DOHH2 (cell line): ENCODE measurements at regions not wholly inside any gene's neighbourhood (a gene's known extent, or its start where the extent isn't known, plus 50 kb on each side); places are given as distances from the start of the nearest gene placed in this dataset.

ENCODE experiments used
- H3F3A ChIP-seq: fragments of 200-600 bp; sonication (generic), shearing (Covaris generic); 2 replicates; pipeline ENCODE4 v1.6.0; 2016; ENCODE audit warnings: antibody characterized with exemption, mild to moderate bottlenecking; ENCODE audit not compliant: control insufficient read depth, insufficient read depth
- H3K27ac ChIP-seq: fragments of 200-600 bp; sonication (generic); 2 replicates; pipeline ENCODE4 v1.5.1; 2014; ENCODE audit warnings: low read depth, mild to moderate bottlenecking, low read length, moderate library complexity
- H3K27me3 ChIP-seq: fragments of 200-600 bp; sonication (generic); 2 replicates; pipeline ENCODE4 v1.6.1; 2014; ENCODE audit warnings: mild to moderate bottlenecking, low read length, mixed read lengths; ENCODE audit not compliant: control insufficient read depth
- H3K36me3 ChIP-seq: fragments of 200-600 bp; sonication (generic); 2 replicates; pipeline ENCODE4 v1.6.1; 2014; ENCODE audit warnings: mild to moderate bottlenecking, low read length, moderate library complexity, mixed read lengths; ENCODE audit not compliant: control insufficient read depth
- H3K4me1 ChIP-seq: fragments of 200-600 bp; sonication (generic); 2 replicates; pipeline ENCODE4 v1.6.1; 2014; ENCODE audit warnings: mild to moderate bottlenecking, low read length, mixed read lengths; ENCODE audit not compliant: control insufficient read depth
- H3K4me2 ChIP-seq: fragments of 200-600 bp; sonication (generic); 2 replicates; pipeline ENCODE4 v1.6.0; 2014; ENCODE audit warnings: mild to moderate bottlenecking, low read length, moderate library complexity
- H3K4me3 ChIP-seq: fragments of 200-600 bp; sonication (generic); 2 replicates; pipeline ENCODE4 v1.5.1; 2014; ENCODE audit warnings: mild to moderate bottlenecking, low read length, mixed read lengths
- H3K79me2 ChIP-seq: fragments of 200-600 bp; sonication (generic); 2 replicates; pipeline ENCODE4 v1.6.1; 2014; ENCODE audit warnings: mild to moderate bottlenecking, low read length, mixed read lengths; ENCODE audit not compliant: control insufficient read depth
- H3K9me2 ChIP-seq: fragments of 200-600 bp; sonication (generic); replicated peaks from 2 replicates; pipeline ENCODE4 v1.6.1; 2014; ENCODE audit warnings: mild to moderate bottlenecking, low read length, mixed read lengths; ENCODE audit not compliant: control insufficient read depth
- H3K9me3 ChIP-seq: fragments of 200-600 bp; sonication (generic); 2 replicates; pipeline ENCODE4 v1.6.1; 2014; ENCODE audit warnings: antibody characterized with exemption, low read length, mixed read lengths; ENCODE audit not compliant: control insufficient read depth, insufficient read depth
- H4K20me1 ChIP-seq: fragments of 200-600 bp; sonication (generic); 2 replicates; pipeline ENCODE4 v1.6.0; 2014; ENCODE audit warnings: low read depth, mild to moderate bottlenecking, antibody characterized with exemption, low read length, moderate library complexity; ENCODE audit not compliant: control insufficient read depth, insufficient read depth
- EZH2phosphoT487 ChIP-seq: fragments of 200-600 bp; sonication (generic); IDR thresholded peaks from 2 replicates; pipeline ENCODE4 v1.6.1; 2017; ENCODE audit warnings: borderline replicate concordance, mild to moderate bottlenecking, antibody characterized with exemption, low read length, moderate library complexity, mixed read lengths
- TF ChIP-seq, protein P1 (sequence below): fragments of 200-600 bp; sonication (generic); IDR thresholded peaks from one replicate; pipeline ENCODE4 v1.5.1; 2014; ENCODE audit warnings: antibody characterized with exemption, mild to moderate bottlenecking, low read depth, low read length; ENCODE audit not compliant: poor library complexity, severe bottlenecking

DNA sequence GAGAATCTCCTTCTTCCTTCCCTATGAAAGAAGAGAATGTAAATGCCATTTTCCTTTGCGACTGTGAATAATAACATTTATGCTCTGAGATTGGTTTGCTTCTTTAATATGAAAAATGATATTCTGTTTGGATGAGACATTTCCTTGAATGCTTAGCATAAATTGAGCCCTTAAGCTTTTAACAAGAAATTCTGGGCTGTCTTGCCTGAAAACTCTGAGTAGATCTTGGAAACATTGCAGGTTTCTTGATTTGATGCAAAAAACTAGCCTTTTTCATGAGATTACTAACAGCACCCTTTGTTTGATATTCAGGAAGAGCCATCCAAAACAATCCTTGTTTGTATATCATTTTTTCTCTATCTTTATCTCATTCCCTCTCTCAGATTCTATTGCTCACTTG, 272.5 kb downstream of the TMEM38B start:
- no peaks in the 10 kb centered on the region for H3K36me3 ChIP-seq
- H3K4me2 ChIP-seq, result peak overlapping the region; percentile 62
- H3K9me3 ChIP-seq, result no peaks in the 10 kb centered on the region
- no peaks in the 10 kb centered on the region for H3K27me3 ChIP-seq
- H3F3A ChIP-seq, result peaks cover 4% of the 10 kb centered on the region; the same call in 1 of the 2 replicates
- no peaks in the 10 kb centered on the region for H3K79me2 ChIP-seq
- peak overlapping the region; percentile 85 for H3K27ac ChIP-seq
- H3K9me2 ChIP-seq, result no peaks in the 10 kb centered on the region
- peak overlapping the region; percentile 39 for H3K4me3 ChIP-seq
- H3K4me1 ChIP-seq, result peaks cover 72% of the 10 kb centered on the region
- TF ChIP-seq EZH2phosphoT487, result no peak
- TF ChIP-seq, protein P1, sequence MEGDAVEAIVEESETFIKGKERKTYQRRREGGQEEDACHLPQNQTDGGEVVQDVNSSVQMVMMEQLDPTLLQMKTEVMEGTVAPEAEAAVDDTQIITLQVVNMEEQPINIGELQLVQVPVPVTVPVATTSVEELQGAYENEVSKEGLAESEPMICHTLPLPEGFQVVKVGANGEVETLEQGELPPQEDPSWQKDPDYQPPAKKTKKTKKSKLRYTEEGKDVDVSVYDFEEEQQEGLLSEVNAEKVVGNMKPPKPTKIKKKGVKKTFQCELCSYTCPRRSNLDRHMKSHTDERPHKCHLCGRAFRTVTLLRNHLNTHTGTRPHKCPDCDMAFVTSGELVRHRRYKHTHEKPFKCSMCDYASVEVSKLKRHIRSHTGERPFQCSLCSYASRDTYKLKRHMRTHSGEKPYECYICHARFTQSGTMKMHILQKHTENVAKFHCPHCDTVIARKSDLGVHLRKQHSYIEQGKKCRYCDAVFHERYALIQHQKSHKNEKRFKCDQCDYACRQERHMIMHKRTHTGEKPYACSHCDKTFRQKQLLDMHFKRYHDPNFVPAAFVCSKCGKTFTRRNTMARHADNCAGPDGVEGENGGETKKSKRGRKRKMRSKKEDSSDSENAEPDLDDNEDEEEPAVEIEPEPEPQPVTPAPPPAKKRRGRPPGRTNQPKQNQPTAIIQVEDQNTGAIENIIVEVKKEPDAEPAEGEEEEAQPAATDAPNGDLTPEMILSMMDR, result no peak
- H4K20me1 ChIP-seq, result no peaks in the 10 kb centered on the region

DNA sequence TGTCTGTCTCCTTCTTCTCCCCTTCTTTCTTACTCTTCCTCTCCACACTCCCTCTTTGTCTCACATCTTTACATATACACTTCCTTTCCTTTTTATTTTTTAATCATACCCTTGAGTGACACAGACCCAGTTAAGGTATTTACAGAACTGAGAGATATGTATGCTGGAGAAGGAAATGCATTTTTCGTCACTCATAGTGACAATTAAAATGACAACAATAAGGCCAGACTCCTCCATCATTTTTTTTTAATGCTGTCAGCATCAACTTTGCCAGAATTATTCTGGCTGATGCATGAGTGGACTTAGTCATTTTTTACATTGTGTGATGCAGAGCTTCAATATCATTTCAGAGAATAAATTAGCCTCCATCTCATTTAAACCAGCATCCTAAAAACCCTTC, 272.9 kb downstream of the TMEM38B start:
- peak overlapping the region; percentile 39 for H3K4me3 ChIP-seq
- peaks cover 77% of the 10 kb centered on the region for H3K4me1 ChIP-seq
- no peaks in the 10 kb centered on the region for H3K27me3 ChIP-seq
- no peaks in the 10 kb centered on the region for H3K9me3 ChIP-seq
- no peaks in the 10 kb centered on the region for H3K79me2 ChIP-seq
- H3K9me2 ChIP-seq, result no peaks in the 10 kb centered on the region
- TF ChIP-seq, protein P1, result no peak
- no peak for TF ChIP-seq EZH2phosphoT487
- no peaks in the 10 kb centered on the region for H4K20me1 ChIP-seq
- H3K4me2 ChIP-seq, result peak overlapping the region; percentile 62
- H3K27ac ChIP-seq, result peak overlapping the region; percentile 85
- H3K36me3 ChIP-seq, result no peaks in the 10 kb centered on the region
- peaks cover 4% of the 10 kb centered on the region; the same call in 1 of the 2 replicates for H3F3A ChIP-seq

DNA sequence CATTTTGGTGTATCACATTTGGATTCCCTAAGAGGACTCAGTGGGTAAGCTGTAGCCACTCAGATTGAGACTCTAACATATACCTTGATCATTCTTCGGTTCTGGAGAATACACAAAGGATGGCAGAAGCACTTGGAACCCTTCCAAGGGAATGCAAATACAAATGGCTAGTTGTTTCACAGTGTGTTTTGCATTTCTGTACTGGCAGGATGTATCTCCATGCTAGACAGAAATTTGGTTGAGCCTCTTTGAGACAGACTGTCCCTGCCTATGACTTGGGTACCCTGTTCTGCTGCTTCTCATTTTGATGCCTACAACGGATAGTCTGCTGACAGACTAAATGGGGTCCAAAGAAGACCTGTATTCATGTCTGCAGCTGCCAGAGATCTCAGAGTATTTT, 273.5 kb downstream of the TMEM38B start:
- H3K9me3 ChIP-seq, result no peaks in the 10 kb centered on the region
- H3K79me2 ChIP-seq, result no peaks in the 10 kb centered on the region
- H3K27ac ChIP-seq, result peak overlapping the region; percentile 85
- H3K9me2 ChIP-seq, result no peaks in the 10 kb centered on the region
- no peaks in the 10 kb centered on the region for H4K20me1 ChIP-seq
- peak overlapping the region; percentile 62 for H3K4me2 ChIP-seq
- peaks cover 4% of the 10 kb centered on the region; the same call in 1 of the 2 replicates for H3F3A ChIP-seq
- peaks cover 82% of the 10 kb centered on the region for H3K4me1 ChIP-seq
- no peaks in the 10 kb centered on the region for H3K36me3 ChIP-seq
- peak overlapping the region; percentile 39 for H3K4me3 ChIP-seq
- TF ChIP-seq, protein P1, result no peak
- no peak for TF ChIP-seq EZH2phosphoT487
- no peaks in the 10 kb centered on the region for H3K27me3 ChIP-seq
